ENCODE measurements at regions not wholly inside any gene's neighbourhood (a gene's known extent, or its start where the extent isn't known, plus 50 kb on each side); places are given as distances from the start of the nearest gene placed in this dataset.
"Not testable (repeated sequence)": the region's sequence is repeated elsewhere in the genome, so short reads cannot be mapped to it uniquely, and the experiment has no call there.

GRCh38 chr2:131584380-131584779 is 56.7 kb downstream of the CCDC74A start:
- Histone ChIP-seq H3K4me3 (no peak overlapping the region), H3K4me1 (no peaks in the 10 kb centered on the region), H3K9me3 (no peaks in the 10 kb centered on the region), H3K36me3 (no peaks in the 10 kb centered on the region), H3K27ac (no peak overlapping the region), H3K27me3 (peaks cover 0 to 19% (median 0%) of the 10 kb centered on the region in 7 donors)
- DNase-seq (no peak), ATAC-seq (no peak)
- 85 to 89% methylated on average over 3 of the region's 3 CpGs for whole genome bisulfite sequencing, 2 donors
- intact Hi-C loops (cut with DNase I), result no loop called here
- no peak for TF ChIP-seq CTCF (IDR thresholded peaks at IDR 0.05)

GRCh38 chr2:131584940-131585339 is 57.3 kb downstream of the CCDC74A start:
- no peaks in the 10 kb centered on the region for H3K9me3 ChIP-seq
- no peak overlapping the region for H3K27ac ChIP-seq
- peaks cover 0 to 15% (median 0%) of the 10 kb centered on the region in 7 donors for H3K27me3 ChIP-seq
- WGBS, 2 donors, result 74 to 85% methylated on average over 4 of the region's 4 CpGs
- no peak overlapping the region for H3K4me3 ChIP-seq
- DNase-seq (no peak), ATAC-seq (no peak)
- intact Hi-C loops (cut with DNase I), result no loop called here
- no peaks in the 10 kb centered on the region for H3K4me1 ChIP-seq
- TF ChIP-seq CTCF (IDR thresholded peaks at IDR 0.05), result no peak
- no peaks in the 10 kb centered on the region for H3K36me3 ChIP-seq

- WGBS, 2 donors, result 67 to 71% methylated on average over 5 of the region's 5 CpGs
- Histone ChIP-seq H3K27me3 (peaks cover 0 to 19% (median 0%) of the 10 kb centered on the region in 7 donors), H3K4me1 (no peaks in the 10 kb centered on the region), H3K27ac (no peak overlapping the region), H3K9me3 (no peaks in the 10 kb centered on the region), H3K4me3 (no peak overlapping the region), H3K36me3 (no peaks in the 10 kb centered on the region)
- intact Hi-C loops (cut with DNase I), result no loop called here
- ATAC-seq (no peak), DNase-seq (no peak)
- TF ChIP-seq CTCF (IDR thresholded peaks at IDR 0.05), result no peak
Observed at GRCh38 chr2:131588152-131588873, 60.6 kb downstream of the CCDC74A start.

GRCh38 chr2:131589126-131589525 is 61.4 kb downstream of the CCDC74A start:
- H3K27ac ChIP-seq; H3K36me3 ChIP-seq; H3K9me3 ChIP-seq; H3K4me1 ChIP-seq; intact Hi-C loops (cut with DNase I); ATAC-seq; DNase-seq; H3K4me3 ChIP-seq: not testable (repeated sequence)
- 82 to 86% methylated on average over 6 of the region's 6 CpGs for WGBS, 2 donors
- peaks cover 0 to 15% (median 0%) of the 10 kb centered on the region in 7 donors for H3K27me3 ChIP-seq

- intact Hi-C loops (cut with DNase I), result no loop called here
- Histone ChIP-seq H3K4me3 (no peak overlapping the region), H3K36me3 (no peaks in the 10 kb centered on the region), H3K27ac (no peak overlapping the region), H3K9me3 (no peaks in the 10 kb centered on the region), H3K4me1 (no peaks in the 10 kb centered on the region), H3K27me3 (peaks cover 0 to 15% (median 0%) of the 10 kb centered on the region in 7 donors)
- ATAC-seq, result no peak
- DNase-seq, result no peak
- 87 to 90% methylated on average over 8 of the region's 8 CpGs for WGBS, 2 donors
- no peak for TF ChIP-seq CTCF (IDR thresholded peaks at IDR 0.05)
Observed at GRCh38 chr2:131590366-131590765, 62.7 kb downstream of the CCDC74A start.
